Right lobe of liver (tissue), 4 donors: ENCODE measurements at regions not wholly inside any gene's neighbourhood (a gene's known extent, or its start where the extent isn't known, plus 50 kb on each side); places are given as distances from the start of the nearest gene placed in this dataset.

Source experiments
- POLR2A ChIP-seq: fragments of 450-650 bp; IDR thresholded peaks from one replicate; pipeline ENCODE4 v1.6.1; 2017; ENCODE audit warnings: antibody characterized with exemption, mild to moderate bottlenecking
- TF ChIP-seq, protein P1 (sequence below), 4 donors: fragments of 200-600 bp in 3 of 4; fragments of 450-650 bp in 1 of 4; IDR thresholded peaks; one replicate each; pipeline versions ENCODE4 v1.5.1 to v1.8.0; 2016 to 2022; ENCODE audit warnings: antibody characterized with exemption in 4 of 4, mild to moderate bottlenecking in 2 of 4
- donor health status: DM: no; HTN: no; CAD: no.
- donor health status: DM: no; HTN: no; CAD: no.
- donor health status: DM: no; HTN: yes; CAD: no.

DNA sequence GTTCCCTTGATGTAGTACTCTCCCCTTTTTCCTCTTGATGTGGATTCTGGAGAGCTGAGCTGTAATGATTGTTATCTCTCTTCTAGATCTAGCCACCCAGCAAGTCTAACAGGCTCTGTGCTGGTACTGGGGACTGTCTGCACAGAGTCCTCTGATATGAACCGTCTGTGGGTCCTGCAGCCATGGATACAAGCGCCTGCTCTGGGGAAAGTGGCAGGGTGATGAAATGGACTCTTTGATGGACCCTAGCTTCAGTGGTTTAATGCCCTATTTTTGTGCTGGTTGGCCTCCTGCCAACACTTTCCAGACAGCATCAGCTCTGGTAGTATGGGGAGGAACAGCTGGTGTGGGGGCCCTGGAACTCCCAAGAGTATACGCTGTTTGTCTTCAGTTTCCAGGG lies 216.3 kb downstream of the ADGRG6 start:
- TF ChIP-seq, protein P1, sequence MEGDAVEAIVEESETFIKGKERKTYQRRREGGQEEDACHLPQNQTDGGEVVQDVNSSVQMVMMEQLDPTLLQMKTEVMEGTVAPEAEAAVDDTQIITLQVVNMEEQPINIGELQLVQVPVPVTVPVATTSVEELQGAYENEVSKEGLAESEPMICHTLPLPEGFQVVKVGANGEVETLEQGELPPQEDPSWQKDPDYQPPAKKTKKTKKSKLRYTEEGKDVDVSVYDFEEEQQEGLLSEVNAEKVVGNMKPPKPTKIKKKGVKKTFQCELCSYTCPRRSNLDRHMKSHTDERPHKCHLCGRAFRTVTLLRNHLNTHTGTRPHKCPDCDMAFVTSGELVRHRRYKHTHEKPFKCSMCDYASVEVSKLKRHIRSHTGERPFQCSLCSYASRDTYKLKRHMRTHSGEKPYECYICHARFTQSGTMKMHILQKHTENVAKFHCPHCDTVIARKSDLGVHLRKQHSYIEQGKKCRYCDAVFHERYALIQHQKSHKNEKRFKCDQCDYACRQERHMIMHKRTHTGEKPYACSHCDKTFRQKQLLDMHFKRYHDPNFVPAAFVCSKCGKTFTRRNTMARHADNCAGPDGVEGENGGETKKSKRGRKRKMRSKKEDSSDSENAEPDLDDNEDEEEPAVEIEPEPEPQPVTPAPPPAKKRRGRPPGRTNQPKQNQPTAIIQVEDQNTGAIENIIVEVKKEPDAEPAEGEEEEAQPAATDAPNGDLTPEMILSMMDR (IDR thresholded peaks at IDR 0.05): no peak
- no peak for TF ChIP-seq POLR2A
